A549 (cell line): ENCODE measurements at regions not wholly inside any gene's neighbourhood (a gene's known extent, or its start where the extent isn't known, plus 50 kb on each side); places are given as distances from the start of the nearest gene placed in this dataset.

ENCODE experiments used
- ATAC-seq, 2 experiments: fragments of 200-7000 bp in 1 of 2; fragments of >200 bp in 1 of 2; cut with Nextera tagmentation in 1 of 2; cut with Tn5 transposase in 1 of 2; 3 replicates each; pipeline versions ENCODE4 v1.8.0 to v1.9.1; 2018 to 2020; ENCODE audit warnings: mild to moderate bottlenecking in 1 of 2, moderate library complexity in 1 of 2
- CTCF ChIA-PET: fragments of 300-600 bp; sonication (Branson Sonifier 250); formaldehyde crosslinking; extraction: SDS; loops from one replicate; lab custom pipeline; 2021; ENCODE audit warnings: antibody characterized with exemption, inconsistent platforms; lab: Yijun Ruan, JAX
- POLR2A ChIA-PET: fragments of 350-600 bp; formaldehyde crosslinking; extraction: SDS; loops from one replicate; lab custom pipeline; 2021; ENCODE audit warnings: antibody characterized with exemption, inconsistent platforms; lab: Yijun Ruan, JAX
- DNase-seq, 2 experiments: peaks; one replicate each; pipeline versions ENCODE4 v3.0.0 to v3.0.0-alpha.2; 2011 to 2016; ENCODE audit warnings: low read depth in 1 of 2, low spot score in 1 of 2
- FAIRE-seq: peaks from 2 replicates; lab custom pipeline; 2011; peaks lifted over from hg19 to GRCh38; lab: Jason Lieb, UNC
- H3K27ac ChIP-seq, 2 experiments: fragments of >200 bp; sonication (Bioruptor Twin); formaldehyde crosslinking; 3 replicates each; pipeline ENCODE4 v1.5.1; 2016 to 2017
- H3K4me1 ChIP-seq: fragments of >200 bp; sonication (Bioruptor Twin); formaldehyde crosslinking; 3 replicates; pipeline ENCODE4 v1.6.1; 2016
- H3K4me2 ChIP-seq: fragments of >200 bp; sonication (Bioruptor Twin); formaldehyde crosslinking; 3 replicates; pipeline ENCODE4 v1.6.1; 2016
- H3K4me3 ChIP-seq: fragments of >200 bp; sonication (Bioruptor Twin); formaldehyde crosslinking; 3 replicates; pipeline ENCODE4 v1.5.1; 2016
- H3K9me3 ChIP-seq: fragments of >200 bp; sonication (Bioruptor Twin); formaldehyde crosslinking; 3 replicates; pipeline ENCODE4 v1.6.1; 2016
- ATOH8 ChIP-seq: fragments of 250-450 bp; sonication (Bioruptor Pico); IDR thresholded peaks from 2 replicates; pipeline ENCODE4 v1.5.0; 2020; ENCODE audit warnings: low read depth, mild to moderate bottlenecking, moderate library complexity
- BCL3 ChIP-seq: fragments of >200 bp; sonication (Bioruptor Twin); formaldehyde crosslinking; IDR thresholded peaks from 3 replicates; pipeline ENCODE4 v1.6.1; 2016
- CHD2 ChIP-seq: fragments of 150-350 bp; IDR thresholded peaks from 2 replicates; pipeline ENCODE4 v1.6.1; 2014; ENCODE audit warnings: low read length; ENCODE audit not compliant: partially characterized antibody
- CTCF ChIP-seq: fragments of >200 bp; sonication (Bioruptor Twin); formaldehyde crosslinking; IDR thresholded peaks from 3 replicates; pipeline ENCODE4 v1.5.1; 2016
- E2F6 ChIP-seq: IDR thresholded peaks from 2 replicates; pipeline ENCODE4 v1.6.1; 2012; ENCODE audit warnings: low read depth, borderline replicate concordance
- EHF ChIP-seq: fragments of 250-450 bp; sonication (Bioruptor Pico); IDR thresholded peaks from 2 replicates; pipeline ENCODE4 v1.5.0; 2020; ENCODE audit warnings: mild to moderate bottlenecking
- FOSB ChIP-seq: fragments of 250-450 bp; sonication (Bioruptor Pico); IDR thresholded peaks from 2 replicates; pipeline ENCODE4 v1.5.0; 2020; ENCODE audit warnings: mild to moderate bottlenecking, moderate library complexity
- FOSL2 ChIP-seq, 2 experiments: fragments of 450-650 bp in 1 of 2; fragments of >200 bp in 1 of 2; sonication (Bioruptor Twin) in 1 of 2; formaldehyde crosslinking; IDR thresholded peaks; 2 replicates each; pipeline versions ENCODE4 v1.5.0 to v1.6.1; 2016 to 2020; ENCODE audit warnings: mild to moderate bottlenecking in 1 of 2, moderate library complexity in 1 of 2
- FOXS1 ChIP-seq: fragments of 250-450 bp; sonication (Bioruptor Pico); IDR thresholded peaks from 2 replicates; pipeline ENCODE4 v1.5.0; 2020; ENCODE audit warnings: mild to moderate bottlenecking, moderate library complexity
- HOXA7 ChIP-seq: fragments of 250-450 bp; sonication (Bioruptor Pico); IDR thresholded peaks from 2 replicates; pipeline ENCODE4 v1.5.0; 2020; ENCODE audit warnings: mild to moderate bottlenecking, moderate library complexity
- JUN ChIP-seq, 2 experiments: fragments of >200 bp; sonication (Bioruptor Twin); formaldehyde crosslinking; IDR thresholded peaks; 2 replicates in 1 of 2; 3 replicates in 1 of 2; pipeline ENCODE4 v1.6.1; 2016 to 2017
- KDM1A ChIP-seq: fragments of 200-600 bp; sonication (generic); IDR thresholded peaks from 2 replicates; pipeline ENCODE4 v1.6.1; 2016; ENCODE audit warnings: low read depth, mild to moderate bottlenecking
- MAFK ChIP-seq: fragments of 450-650 bp; IDR thresholded peaks from 2 replicates; pipeline ENCODE4 v1.6.1; 2014; ENCODE audit not compliant: partially characterized antibody
- MAX ChIP-seq: IDR thresholded peaks from 2 replicates; pipeline ENCODE4 v1.6.1; 2012
- MAZ ChIP-seq: fragments of 150-350 bp; IDR thresholded peaks from 2 replicates; pipeline ENCODE4 v1.6.1; 2014; ENCODE audit warnings: antibody characterized with exemption, low read depth, low read length, borderline replicate concordance
- NFE2L2 ChIP-seq: fragments of 150-350 bp; conservative IDR thresholded peaks from 2 replicates; pipeline ENCODE4 v1.6.1; 2014; ENCODE audit warnings: low read length
- NR3C1 ChIP-seq: fragments of >200 bp; sonication (Bioruptor Twin); formaldehyde crosslinking; IDR thresholded peaks from 3 replicates; pipeline ENCODE4 v1.6.1; 2017
- RCOR1 ChIP-seq: fragments of 150-350 bp; IDR thresholded peaks from 2 replicates; pipeline ENCODE4 v1.6.1; 2014; ENCODE audit warnings: antibody characterized with exemption, low read length, low read depth
- REST ChIP-seq: fragments of 200-600 bp; sonication (generic); IDR thresholded peaks from 2 replicates; pipeline ENCODE4 v1.6.1; 2016; ENCODE audit warnings: antibody characterized with exemption, mild to moderate bottlenecking, moderate library complexity
- RNF2 ChIP-seq: fragments of 200-600 bp; sonication (generic); IDR thresholded peaks from 2 replicates; pipeline ENCODE4 v1.6.1; 2016; ENCODE audit warnings: low read depth, mild to moderate bottlenecking, antibody characterized with exemption, moderate library complexity, borderline replicate concordance
- SMC3 ChIP-seq: fragments of >200 bp; sonication (Bioruptor Twin); formaldehyde crosslinking; IDR thresholded peaks from 3 replicates; pipeline ENCODE4 v1.6.1; 2018; ENCODE audit warnings: inconsistent platforms
- TFCP2L1 ChIP-seq: fragments of 250-450 bp; sonication (Bioruptor Pico); IDR thresholded peaks from 2 replicates; pipeline ENCODE4 v1.5.0; 2021; ENCODE audit warnings: mild to moderate bottlenecking
- USF2 ChIP-seq: fragments of 450-650 bp; IDR thresholded peaks from 2 replicates; pipeline ENCODE4 v1.6.1; 2014; ENCODE audit warnings: antibody characterized with exemption
- ZFP36 ChIP-seq: fragments of 450-650 bp; IDR thresholded peaks from 2 replicates; pipeline ENCODE4 v1.6.1; 2014; ENCODE audit warnings: borderline replicate concordance; ENCODE audit not compliant: partially characterized antibody
- ZNF302 ChIP-seq: fragments of 250-450 bp; sonication (Bioruptor Pico); IDR thresholded peaks from 2 replicates; pipeline ENCODE4 v1.9.0; 2021; ENCODE audit warnings: inconsistent platforms, mild to moderate bottlenecking, moderate library complexity
- ZSCAN20 ChIP-seq: fragments of 250-450 bp; sonication (Bioruptor Pico); IDR thresholded peaks from 2 replicates; pipeline ENCODE4 v1.8.0; 2022; ENCODE audit warnings: mild to moderate bottlenecking, moderate library complexity
- WGBS: methylation state at CpG from one replicate; pipeline ENCODE4 v1.1.6; 2017; ENCODE audit errors: missing lambda C conversion rate; 5-methylcytosine and 5-hydroxymethylcytosine counted together

GRCh38 chr7:83851551-83851950 is 202.6 kb upstream of the SEMA3E start:
- no peak for DNase-seq
- 27% methylated on average over 1 of the region's 1 CpG for WGBS
- TF ChIP-seq ZSCAN20 (CRISPR knock-in tag) (no peak), E2F6 (no peak), FOXS1 (CRISPR knock-in tag) (no peak), NR3C1 (no peak), HOXA7 (CRISPR knock-in tag) (no peak), REST (no peak), USF2 (no peak), BCL3 (no peak), ATOH8 (CRISPR knock-in tag) (no peak), EHF (CRISPR knock-in tag) (no peak)
- POLR2A ChIA-PET = no interaction called here
- CTCF ChIA-PET = no interaction called here
- no peak overlapping the region for H3K27ac ChIP-seq
- H3K4me3 ChIP-seq = no peak overlapping the region
- H3K9me3 ChIP-seq = no peaks in the 10 kb centered on the region
- no peak for FAIRE-seq
- H3K4me1 ChIP-seq = no peaks in the 10 kb centered on the region
- ATAC-seq = no peak
- H3K4me2 ChIP-seq = no peak overlapping the region

GRCh38 chr7:83850941-83851340 is 202.0 kb upstream of the SEMA3E start:
- FAIRE-seq = no peak
- ChIA-PET POLR2A (no interaction called here), CTCF (no interaction called here)
- DNase-seq = no peak
- no peaks in the 10 kb centered on the region for H3K9me3 ChIP-seq
- no peak overlapping the region for H3K27ac ChIP-seq
- TF ChIP-seq FOSB = no peak
- no peak for TF ChIP-seq CTCF
- no peak for TF ChIP-seq NR3C1
- no peak for TF ChIP-seq ZSCAN20 (CRISPR knock-in tag)
- TF ChIP-seq TFCP2L1 (CRISPR knock-in tag) = no peak
- TF ChIP-seq BCL3 = no peak
- no peak for TF ChIP-seq RNF2
- no peak for TF ChIP-seq ZNF302 (CRISPR knock-in tag)
- TF ChIP-seq ZFP36 = no peak
- no peak for TF ChIP-seq RCOR1
- TF ChIP-seq NFE2L2 = no peak
- TF ChIP-seq JUN (IDR thresholded peaks at IDR 0.05) = no peak
- TF ChIP-seq MAZ = no peak
- no peak for TF ChIP-seq MAX
- no peak for TF ChIP-seq KDM1A
- no peak for TF ChIP-seq FOSL2 (IDR thresholded peaks at IDR 0.05)
- no peak for TF ChIP-seq FOSL2 (CRISPR knock-in tag; IDR thresholded peaks at IDR 0.05)
- TF ChIP-seq SMC3 = no peak
- TF ChIP-seq MAFK = no peak
- TF ChIP-seq CHD2 = no peak
- H3K4me1 ChIP-seq = no peaks in the 10 kb centered on the region
- H3K4me2 ChIP-seq = no peak overlapping the region
- H3K4me3 ChIP-seq = no peak overlapping the region
- ATAC-seq = no peak
